ENCODE measurements at regions not wholly inside any gene's neighbourhood (a gene's known extent, or its start where the extent isn't known, plus 50 kb on each side); places are given as distances from the start of the nearest gene placed in this dataset.

- TF ChIP-seq CTCF (conservative IDR thresholded peaks at IDR 0.05; ENCODE audit: low read length) (no peak), EZH2phosphoT487 (IDR thresholded peaks at IDR 0.05; ENCODE audit: borderline replicate concordance, low read depth, low read length) (no peak)
Observed at GRCh38 chr12:59240048-59240447, 319.7 kb upstream of the LRIG3 start.
